ENCODE measurements at regions not wholly inside any gene's neighbourhood (a gene's known extent, or its start where the extent isn't known, plus 50 kb on each side); places are given as distances from the start of the nearest gene placed in this dataset.
"Not testable (repeated sequence)": the region's sequence is repeated elsewhere in the genome, so short reads cannot be mapped to it uniquely, and the experiment has no call there.

DNA sequence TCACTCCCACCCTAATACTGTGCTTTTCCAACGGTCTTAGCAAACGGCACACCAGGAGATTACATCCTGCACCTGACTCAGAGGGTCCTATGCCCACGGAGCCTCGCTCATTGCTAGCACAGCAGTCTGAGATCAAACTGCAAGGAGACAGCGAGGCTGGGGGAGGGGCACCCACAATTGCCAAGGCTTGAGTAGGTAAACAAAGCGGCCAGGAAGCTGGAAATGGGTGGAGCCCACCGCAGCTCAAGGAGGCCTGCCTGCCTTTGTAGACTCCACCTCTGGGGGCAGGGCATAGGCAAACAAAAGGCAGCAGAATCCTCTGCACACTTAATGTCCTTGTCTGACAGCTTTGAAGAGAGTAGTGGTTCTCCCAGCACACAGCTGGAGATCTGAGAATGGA lies 450.2 kb downstream of the DIRAS2 start:
- not testable (repeated sequence) for DNase-seq

DNA sequence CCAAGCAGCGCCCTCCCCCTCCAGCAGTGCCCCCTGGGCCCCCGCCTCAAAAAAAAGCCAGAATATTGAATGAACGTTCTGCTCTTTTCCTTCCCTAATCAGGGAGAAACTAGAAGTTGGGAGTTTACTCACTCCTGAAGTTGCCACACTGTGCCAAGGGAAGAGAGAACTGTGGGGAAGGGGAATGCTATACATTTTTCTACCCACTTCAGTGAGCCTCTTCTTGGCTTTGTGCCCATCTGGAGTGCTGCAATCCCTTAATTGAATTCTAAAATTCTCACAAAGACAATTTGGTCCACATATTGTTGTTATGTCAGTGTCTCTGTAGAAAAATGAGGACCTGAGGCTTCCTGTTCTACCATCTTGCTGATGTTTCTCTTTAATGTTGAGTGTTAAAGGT lies 443.7 kb downstream of the DIRAS2 start:
- no peak for DNase-seq

DNA sequence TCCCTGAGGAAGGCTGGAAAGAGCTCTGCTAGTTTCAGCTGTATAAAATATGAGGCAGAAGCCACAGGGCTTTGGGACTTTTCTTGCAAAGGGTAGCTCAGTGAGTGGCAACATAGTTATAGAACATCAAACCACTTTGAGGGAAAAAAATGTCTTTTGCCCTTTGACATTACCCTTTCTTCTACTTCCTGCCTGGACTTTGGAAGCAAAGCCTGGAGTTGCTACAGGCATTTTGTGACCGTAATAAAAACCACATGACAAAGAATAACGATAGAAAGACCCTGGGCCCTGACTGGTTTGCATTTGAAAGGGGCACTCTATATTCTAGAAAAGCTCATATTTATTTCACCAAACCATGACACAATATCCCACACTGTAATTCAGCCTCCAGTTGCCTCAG lies 440.9 kb downstream of the DIRAS2 start:
- no peak for DNase-seq

DNA sequence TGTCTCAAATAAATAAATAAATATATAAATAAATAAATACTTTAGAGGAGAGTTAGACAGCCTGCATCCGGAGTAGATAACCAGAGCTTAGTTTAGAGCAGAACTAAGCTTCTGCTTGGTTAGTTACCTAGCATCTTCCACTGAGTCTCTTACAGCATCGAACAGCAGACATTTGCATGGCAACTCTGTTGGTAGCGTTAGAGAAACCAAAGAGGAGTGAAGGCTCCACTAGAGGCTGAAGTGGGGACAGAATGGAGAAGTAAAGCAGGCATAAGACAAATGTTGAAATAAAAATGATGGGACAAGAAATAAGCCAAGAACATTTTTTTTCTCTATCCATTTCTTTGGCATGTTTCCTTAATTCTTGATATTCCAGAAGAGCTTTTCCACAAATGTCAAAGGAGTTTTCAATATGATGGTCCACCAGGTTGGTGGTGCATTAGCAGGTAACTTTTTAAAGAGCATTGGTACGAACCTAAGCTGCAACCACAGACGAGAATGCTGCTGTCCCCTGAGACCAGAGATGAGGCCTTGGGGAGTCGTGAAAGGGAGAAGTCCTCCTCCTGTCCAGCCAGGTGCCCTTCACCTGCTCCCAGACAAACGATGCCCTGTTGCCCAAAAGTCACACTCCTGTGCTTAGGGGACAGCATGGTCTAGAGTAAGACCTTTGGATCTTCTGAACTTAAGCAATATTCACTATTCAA lies 438.3 kb downstream of the DIRAS2 start:
- no peak for DNase-seq

DNA sequence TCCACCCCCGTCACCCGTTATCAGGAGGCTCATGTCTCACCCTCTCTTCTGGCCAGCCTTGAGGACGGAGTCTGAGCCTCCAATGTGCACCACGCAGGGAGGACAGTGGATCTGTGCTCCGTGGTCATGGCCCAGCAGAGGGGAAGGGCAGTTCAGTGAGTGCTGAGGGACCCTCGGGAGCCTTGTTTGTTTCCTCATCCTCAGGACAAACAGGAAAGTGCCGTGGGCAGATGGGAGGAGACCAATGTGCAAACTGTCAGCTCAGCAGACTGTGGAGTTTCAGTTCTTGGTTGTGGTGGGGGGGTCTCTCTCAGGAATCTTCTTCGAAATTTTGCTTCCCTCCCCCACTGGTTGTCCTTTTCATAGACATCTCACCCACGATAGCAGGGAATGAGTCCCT lies 429.6 kb downstream of the DIRAS2 start:
- not testable (repeated sequence) for DNase-seq

DNA sequence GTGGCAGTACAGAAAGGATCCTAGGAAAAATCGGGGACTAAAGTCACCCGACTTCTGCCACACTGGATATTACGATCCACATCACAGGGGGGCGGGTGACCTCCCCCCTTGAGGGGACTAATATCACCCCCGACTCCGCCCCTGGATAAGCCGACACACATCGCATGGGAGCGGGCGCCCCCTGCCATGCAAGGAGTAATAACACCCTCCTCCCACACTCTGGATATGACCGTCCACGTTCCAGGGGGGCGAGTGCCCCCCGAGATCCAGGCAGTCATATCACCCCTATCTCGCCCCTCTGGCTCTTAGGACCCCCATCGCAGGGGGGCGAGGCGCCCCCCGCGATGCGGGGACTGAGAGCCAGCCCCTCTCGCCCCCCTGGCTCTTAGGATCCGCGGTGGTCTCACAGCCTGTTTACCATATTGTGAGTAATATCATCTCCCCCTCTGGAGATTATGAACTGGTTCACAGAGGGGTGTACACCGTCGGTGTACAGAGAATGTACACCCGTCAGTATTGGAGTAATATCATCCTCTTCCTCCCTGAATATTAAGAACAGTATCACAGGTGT lies 423.0 kb downstream of the DIRAS2 start:
- no peak for DNase-seq

DNA sequence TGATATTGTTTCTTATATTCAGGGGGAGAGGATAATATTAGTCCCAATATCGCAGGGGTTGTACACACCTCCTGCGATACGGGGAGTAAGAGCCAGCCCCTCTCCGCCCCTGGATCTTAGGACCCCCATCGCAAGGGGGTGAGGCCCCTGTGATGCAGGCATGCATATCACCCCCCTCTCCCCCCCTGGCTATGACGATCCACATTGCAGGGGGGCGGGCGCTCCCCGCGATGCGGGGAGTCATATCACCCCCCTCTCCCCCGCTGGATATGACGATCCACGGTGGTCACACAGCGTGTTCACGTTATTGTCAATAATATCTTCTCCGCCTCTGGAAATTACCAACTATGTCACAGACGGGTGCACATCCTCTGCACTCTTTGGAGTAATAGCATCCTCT lies 420.7 kb downstream of the DIRAS2 start:
- DNase-seq, result not testable (repeated sequence)

DNA sequence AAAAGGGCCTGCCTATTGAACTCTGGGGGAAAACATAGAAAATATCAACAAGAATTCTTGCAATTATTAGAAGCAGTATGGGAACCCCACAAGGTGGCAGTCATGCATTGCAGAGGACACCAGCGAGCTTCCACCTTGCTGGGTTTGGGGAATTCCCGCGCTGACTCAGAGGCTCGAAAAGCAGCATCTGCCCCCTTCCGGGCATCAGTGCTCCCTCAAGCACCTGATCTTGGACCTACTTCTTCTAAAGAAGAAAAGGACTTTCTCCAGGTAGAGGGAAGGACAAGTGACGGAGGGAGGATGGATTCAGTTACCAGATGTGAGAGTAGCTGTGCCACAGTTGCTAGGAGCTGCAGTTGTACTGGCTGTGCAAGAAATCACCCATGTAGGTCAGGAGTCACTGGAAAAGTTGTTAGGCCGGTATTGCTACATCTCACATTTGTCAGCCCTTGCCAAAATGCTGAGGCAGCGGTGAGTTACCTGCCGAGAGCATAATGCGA lies 415.7 kb downstream of the DIRAS2 start:
- DNase-seq, result not testable (repeated sequence)

DNA sequence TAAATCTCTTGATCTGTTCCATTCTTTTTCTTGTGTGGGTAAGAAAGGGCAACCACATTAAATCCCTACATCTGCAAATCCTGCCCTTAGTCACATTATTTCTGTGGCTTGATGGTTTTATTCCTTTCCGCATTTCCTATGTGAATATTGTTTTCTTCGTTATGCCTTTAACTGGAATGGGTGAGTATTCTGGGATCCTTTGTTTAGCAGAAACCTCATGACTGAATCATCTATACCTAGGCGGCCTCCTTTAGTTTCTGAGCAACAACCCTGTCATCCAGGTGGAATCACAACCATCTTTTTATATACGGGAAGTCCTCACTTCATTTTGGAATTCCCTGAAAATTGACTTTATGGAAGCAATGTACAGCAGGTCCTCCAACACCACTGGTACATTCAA lies 409.5 kb downstream of the DIRAS2 start:
- DNase-seq, result not testable (repeated sequence)

DNA sequence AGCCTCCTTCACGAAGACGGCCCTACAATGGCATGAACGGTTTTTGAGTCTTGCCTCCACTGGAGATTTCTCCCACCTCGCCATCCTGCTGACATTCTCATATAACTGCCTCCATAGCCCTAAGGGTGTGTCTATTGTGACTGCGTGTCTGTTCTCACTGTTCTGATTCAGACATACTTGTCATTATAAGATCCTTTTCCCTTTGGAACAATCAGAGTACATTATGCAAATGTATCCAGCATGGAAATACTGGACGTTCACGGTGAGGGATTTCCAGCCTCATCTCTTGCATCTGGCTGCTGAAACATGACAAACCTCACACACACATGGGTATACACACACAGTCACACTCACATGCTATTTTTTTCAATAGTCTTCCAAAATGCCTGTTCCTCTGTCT lies 402.1 kb downstream of the DIRAS2 start:
- no peak for DNase-seq

DNA sequence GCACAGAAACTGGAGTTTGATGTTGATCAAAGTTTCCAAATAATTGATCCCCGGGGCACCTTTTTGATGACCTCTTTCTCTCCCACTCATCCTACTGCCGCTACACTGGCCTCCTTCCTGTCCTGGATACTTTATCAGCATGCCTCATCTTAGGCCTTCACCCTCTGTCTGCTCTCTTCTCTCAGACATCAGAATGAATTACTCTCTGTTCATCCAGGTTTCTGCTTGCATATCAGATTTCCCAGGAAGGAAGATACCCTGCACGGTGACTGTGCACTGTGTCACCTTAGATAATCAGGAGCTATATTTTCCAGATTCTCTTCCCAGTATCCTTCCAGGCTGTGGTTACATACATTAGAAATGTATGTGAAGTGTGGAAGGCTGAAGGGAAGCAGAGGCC lies 397.0 kb downstream of the DIRAS2 start:
- no peak for DNase-seq

DNA sequence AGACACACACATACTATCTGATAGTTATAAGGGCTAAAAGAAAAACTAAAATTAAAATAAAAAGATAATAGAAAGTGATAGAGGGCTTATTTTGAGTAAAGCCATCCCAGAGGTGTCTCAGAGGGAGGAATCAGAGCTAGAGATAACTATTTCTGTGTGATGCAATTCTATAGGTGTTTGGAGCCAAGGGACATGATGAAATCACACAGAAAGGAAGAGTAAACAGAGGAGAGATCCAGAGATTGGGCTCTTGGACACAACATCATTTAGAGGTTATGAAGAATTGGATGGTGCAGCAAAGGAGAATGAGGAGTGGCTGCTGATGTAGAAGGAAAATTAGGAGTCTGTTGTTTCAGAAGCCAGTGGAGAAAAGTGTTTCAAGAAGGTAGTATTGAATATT lies 393.5 kb downstream of the DIRAS2 start:
- DNase-seq, result no peak

DNA sequence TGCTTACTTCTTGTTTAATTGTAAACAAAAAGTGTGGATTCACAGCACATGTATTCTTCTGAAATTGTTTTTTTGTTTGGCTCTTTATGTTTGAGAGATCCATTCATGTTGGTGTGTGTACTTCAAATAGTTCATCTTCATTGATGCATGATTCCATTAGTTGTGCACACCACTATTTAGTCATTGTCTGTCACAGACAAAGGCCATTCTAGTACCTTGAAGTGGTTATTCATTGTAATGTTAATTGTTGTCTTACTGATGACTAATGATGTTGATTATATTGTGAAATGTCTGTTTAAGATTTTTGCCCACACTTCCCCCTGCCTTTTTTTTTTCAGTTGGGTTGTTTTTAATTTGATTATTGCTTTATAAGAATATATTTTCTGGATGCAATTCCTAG lies 391.3 kb downstream of the DIRAS2 start:
- no peak for DNase-seq

DNA sequence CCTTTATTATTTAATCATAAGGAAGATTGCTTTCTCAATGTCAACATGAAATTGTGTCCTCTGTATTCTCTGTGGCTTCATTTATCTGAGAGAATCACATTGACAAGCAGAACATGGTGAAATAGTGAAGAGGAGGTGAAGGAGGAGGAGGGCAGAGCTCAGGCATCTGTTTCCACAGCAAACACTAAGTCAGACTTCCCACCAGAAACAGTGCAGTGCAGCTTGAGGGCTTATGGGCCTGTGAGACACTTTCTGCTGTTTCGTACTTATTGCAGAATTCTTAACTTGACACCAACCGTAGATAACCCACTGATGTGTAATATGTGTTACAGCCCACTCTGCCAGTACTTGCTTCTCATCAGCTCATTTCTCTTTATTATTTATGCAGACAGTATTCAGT lies 386.3 kb downstream of the DIRAS2 start:
- DNase-seq, result no peak

DNA sequence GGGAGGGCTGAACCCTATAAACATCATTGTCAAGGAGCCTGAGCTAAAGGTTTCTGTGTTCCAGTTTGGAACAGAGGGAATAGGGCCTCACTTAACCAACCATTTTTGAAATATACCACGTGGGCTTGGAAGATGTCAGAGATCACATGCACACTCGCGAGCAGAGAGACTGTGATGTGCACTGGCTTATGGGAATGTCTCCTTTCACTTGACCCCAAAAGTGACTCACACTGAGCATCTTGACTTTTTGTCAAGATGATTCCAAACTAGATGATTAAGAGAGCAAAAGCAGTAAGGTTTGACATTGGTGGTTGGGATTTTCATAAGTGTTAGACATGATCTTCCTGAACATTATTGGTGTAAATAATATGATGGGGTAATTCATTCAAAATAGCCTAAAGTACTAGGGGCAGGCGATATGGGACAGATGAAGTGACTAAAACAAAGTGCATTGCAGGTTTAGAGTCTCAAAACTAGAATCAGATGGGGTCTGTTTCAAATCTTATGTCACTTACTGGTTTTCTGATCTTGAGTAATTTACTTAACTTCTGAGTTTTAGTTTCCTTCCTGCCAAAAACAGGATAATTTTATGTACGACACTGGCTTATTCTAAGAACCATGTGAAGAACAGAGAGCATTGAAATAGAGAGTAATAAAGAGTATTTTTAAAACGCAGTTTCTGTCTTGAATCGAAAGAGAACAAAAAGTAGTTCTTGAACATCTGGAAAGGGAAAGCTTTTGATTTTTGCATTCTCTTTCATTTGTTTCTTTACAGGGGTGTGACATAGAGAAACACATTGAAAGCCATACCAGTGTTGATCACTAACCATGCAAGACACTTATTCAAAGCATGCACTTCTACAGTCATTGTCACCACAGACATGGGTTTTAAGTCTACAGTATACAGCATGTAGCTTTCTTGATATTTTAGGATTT lies 383.0 kb downstream of the DIRAS2 start:
- DNase-seq, result no peak

DNA sequence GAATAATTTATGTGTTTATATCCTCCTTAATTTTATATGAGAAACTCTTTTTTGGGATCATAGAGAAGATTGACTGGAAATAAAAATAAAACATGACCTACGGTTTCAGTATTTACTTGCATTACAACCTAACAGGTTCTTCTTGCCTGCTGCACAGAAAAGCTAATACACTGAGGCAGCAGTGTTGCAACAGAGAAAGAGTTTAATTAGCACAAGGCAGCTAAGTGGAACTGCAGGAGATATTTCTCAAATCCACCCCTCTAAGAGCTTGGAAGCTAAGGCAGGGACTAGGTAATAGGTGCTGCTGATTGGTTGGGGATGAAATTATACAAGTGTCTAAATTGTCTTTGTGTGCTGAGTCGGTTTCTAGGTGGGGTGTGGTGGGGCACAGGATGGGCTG lies 380.9 kb downstream of the DIRAS2 start:
- DNase-seq, result no peak

DNA sequence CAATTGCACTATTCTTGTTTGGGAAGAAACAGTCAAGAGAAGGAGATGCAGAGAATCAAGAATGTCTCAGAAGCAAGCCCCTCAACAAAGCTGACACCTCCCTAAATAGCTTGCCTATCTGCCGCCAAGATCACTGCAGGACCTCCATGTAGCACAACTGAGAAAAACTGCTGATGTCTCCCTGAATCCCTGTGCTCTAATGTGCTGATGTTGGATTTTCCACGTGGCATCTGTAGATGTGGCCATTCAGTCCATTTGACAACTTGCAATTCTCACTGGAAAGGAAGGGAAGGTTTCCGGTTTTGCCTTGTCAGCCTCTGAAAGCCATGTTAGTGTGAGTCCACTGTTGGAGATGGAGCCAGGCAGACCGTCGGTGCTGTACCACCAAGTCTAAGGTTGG lies 374.0 kb downstream of the DIRAS2 start:
- no peak for DNase-seq

DNA sequence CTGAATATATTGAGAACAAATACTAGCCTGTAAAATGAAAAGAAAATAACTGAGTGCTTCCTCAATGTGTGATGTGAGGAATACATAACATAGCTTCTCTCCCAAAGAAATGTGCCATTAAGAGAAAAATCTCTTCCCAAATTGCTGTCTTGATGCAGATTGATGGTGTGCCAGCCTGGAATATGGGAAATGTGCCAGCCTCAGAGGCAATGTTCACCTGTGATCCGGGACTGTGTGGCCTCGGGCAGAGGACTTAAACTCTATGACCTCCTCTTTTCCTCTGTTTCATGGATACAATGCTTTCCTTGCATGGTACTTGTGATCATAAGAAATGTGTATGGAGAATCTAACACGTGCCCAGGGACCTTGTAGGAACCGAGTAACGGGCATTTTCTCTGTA lies 370.9 kb downstream of the DIRAS2 start:
- DNase-seq, result no peak

DNA sequence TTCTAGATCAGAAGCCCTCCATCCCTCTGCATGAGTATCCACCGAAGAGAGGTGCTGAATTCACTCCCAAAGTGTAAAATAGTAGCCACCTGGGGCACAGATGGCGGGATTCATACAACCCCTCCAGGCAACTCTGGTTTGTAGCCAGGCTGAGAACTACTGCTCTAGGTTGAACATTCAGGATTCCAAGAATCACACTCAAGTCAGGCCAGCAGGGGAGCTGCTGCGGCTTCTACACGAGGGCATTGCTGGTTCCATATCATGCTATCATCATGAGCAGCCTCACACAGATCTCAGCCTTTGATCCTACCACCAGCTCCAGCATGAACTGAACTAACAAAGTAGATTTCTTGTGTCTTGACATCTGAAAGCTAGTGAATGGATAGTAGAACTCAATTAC lies 367.9 kb downstream of the DIRAS2 start:
- no peak for DNase-seq

DNA sequence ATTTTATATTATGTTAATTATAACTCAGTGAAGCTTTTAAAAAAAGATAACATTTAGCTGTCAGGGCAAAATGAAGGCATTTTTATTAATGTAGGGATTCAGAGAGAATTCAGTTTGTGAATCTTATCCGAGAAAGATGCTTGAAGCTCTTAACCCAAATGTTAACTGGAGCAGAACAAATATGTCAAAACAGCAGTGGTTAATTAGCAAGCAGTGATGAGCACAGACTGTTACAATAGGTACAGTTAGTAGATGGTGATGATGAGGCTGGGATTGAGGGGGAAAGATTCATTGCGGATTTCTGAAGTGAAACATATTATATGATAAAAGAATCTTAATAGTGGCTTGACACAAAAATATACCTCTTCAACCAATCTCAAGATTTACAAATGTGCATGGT lies 356.7 kb downstream of the DIRAS2 start:
- no peak for DNase-seq

DNA sequence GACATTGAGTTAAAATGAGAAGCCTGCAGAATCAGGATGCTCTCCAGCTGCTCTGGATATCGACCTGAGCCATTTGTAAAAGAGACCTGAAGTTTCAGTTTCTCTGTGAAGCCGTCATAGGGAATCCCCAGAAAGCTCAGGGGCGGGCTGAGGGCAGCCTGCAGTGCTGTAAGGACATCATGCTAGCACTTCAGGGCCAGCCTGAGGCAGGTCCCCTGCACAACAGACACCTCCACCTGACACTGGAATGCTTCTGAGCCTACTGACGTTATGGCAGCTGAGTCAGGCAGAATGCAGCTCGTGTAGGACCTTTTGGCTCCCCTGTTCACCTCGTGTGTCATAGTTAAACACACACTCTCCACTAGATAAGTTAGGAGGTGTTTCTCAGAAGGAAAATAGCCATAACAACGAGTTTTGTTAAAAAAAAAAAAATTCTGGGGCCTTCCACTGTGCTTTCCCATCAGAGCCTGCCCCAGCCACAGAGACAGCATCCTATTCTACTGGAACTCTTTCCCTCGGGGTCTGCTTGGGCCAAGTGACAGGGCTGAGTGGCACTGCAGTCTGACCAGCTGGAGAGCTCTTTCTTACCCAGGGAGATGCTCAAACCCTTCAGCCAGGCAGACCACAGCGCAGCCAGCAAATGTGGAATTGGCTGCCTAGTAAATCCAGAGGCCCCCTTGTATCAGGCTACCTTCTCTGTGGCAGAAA lies 354.9 kb downstream of the DIRAS2 start:
- no peak for DNase-seq

DNA sequence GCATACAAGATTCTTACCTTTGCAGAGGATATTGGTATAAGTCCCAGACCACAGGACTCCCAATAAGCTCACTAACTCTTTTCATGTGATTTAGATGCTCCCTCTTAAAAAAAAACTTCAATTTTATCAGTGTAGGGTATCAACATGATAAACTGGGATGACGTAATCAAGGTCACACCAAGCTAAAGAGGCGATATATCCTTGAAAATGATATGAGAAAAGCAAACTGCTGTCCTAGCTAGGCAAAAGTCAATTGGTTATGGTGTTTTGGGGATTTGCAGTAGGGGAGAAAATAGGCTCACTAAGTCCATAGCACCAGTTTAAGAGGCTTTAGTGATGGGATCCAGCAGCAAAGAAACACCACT lies 354.4 kb downstream of the DIRAS2 start:
- no peak for DNase-seq
